Keratinocyte (primary cell): ENCODE measurements at regions not wholly inside any gene's neighbourhood (a gene's known extent, or its start where the extent isn't known, plus 50 kb on each side); places are given as distances from the start of the nearest gene placed in this dataset.

Experiments
- CTCF ChIP-seq, 3 experiments: IDR thresholded peaks in 1 of 3; conservative IDR thresholded peaks in 1 of 3; optimal IDR thresholded peaks in 1 of 3; 2 replicates in 2 of 3; 3 replicates in 1 of 3; pipeline versions ENCODE3 to v1.5.1; 2011; ENCODE audit warnings: low read length in 3 of 3, mild to moderate bottlenecking in 3 of 3, moderate library complexity in 2 of 3, control low read depth in 1 of 3, inconsistent platforms in 1 of 3; ENCODE audit not compliant: insufficient read depth in 2 of 3; ENCODE audit errors: extremely low read depth in 1 of 3
- EZH2 ChIP-seq: IDR thresholded peaks from one replicate; pipeline ENCODE4 v1.6.1; 2012; ENCODE audit warnings: inconsistent platforms, mild to moderate bottlenecking, low read length, moderate library complexity

GRCh38 chr1:80363689-80364475 is 1357.4 kb upstream of the ADGRL4 start:
- TF ChIP-seq CTCF (optimal IDR thresholded peaks at IDR 0.05 in 1 of 3, IDR thresholded peaks at IDR 0.05 in 1 of 3, conservative IDR thresholded peaks at IDR 0.05 in 1 of 3; ENCODE audit: extremely low read depth in 1 of 3, insufficient read depth in 2 of 3, low read length in 3 of 3) (no peak), EZH2 (no peak)
